ENCODE measurements at regions not wholly inside any gene's neighbourhood (a gene's known extent, or its start where the extent isn't known, plus 50 kb on each side); places are given as distances from the start of the nearest gene placed in this dataset.

DNA sequence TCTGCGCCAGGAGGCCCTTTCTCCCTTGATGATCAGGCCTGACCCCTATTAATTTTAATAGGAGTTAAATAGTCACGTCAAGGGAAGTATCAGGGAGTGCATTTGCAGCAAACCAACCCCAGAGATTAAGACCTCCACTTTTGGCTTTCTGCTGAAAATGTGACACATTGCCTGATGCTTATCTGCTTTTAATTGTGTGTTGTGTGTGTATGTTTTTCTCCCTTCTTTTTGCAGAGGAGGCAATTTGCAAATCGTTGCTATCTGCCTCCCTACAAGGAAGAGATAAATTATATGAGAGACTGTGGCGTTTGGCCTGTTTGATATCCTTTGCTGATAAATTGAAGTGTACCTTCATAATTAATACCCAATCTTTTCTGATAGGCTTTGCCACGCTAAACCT, 822.9 kb downstream of the VRK1 start:
- Histone ChIP-seq H3K9ac (ENCODE audit: low read depth, low read length) (no peak overlapping the region), H3K4me2 (ENCODE audit: low read depth, low read length) (no peak overlapping the region), H2BK120ac (ENCODE audit: low read depth, low read length) (no peak overlapping the region), H3K14ac (replicated peaks; ENCODE audit: low read depth, low read length) (no peak overlapping the region), H4K5ac (ENCODE audit: low read depth, low read length) (no peak overlapping the region), H2AK9ac (replicated peaks; ENCODE audit: low read depth, low read length, poor library complexity) (no peak overlapping the region), H2AK5ac (ENCODE audit: low read depth, low read length) (no peak overlapping the region), H2BK20ac (ENCODE audit: low read depth, low read length) (no peak overlapping the region), H3K4me1 (ENCODE audit: control insufficient read depth, insufficient read depth, low read length) (no peaks in the 10 kb centered on the region), H2AFZ (replicated peaks; ENCODE audit: low read length, poor library complexity) (no peak overlapping the region), H3K56ac (ENCODE audit: extremely low read depth, insufficient read depth, low read length) (no peak overlapping the region), H3K4me3 (ENCODE audit: insufficient read depth, low read depth, low read length) (no peak overlapping the region), H3K9me1 (ENCODE audit: insufficient read depth, low read length) (no peaks in the 10 kb centered on the region), H3K27ac (ENCODE audit: insufficient read depth, low read length) (no peak overlapping the region), H2BK15ac (ENCODE audit: low read depth, low read length) (no peak overlapping the region), H3K4ac (ENCODE audit: low read depth, low read length) (no peak overlapping the region), H3K23ac (ENCODE audit: low read depth, low read length) (no peak overlapping the region), H4K20me1 (ENCODE audit: insufficient read depth, low read length) (no peaks in the 10 kb centered on the region), H4K8ac (ENCODE audit: low read depth in 2 of 2, low read length in 2 of 2) (no peak overlapping the region), H3K27me3 (ENCODE audit: control insufficient read depth, insufficient read depth, low read length) (no peaks in the 10 kb centered on the region), H3K36me3 (ENCODE audit: control insufficient read depth, insufficient read depth, low read length) (no peaks in the 10 kb centered on the region), H4K91ac (ENCODE audit: insufficient read depth, low read depth, low read length) (no peak overlapping the region), H2BK5ac (ENCODE audit: low read depth, low read length, poor library complexity, severe bottlenecking) (no peak overlapping the region), H3K79me1 (ENCODE audit: low read depth in 1 of 2, low read length in 2 of 2) (no peaks in the 10 kb centered on the region), H3K18ac (ENCODE audit: low read depth, low read length) (no peak overlapping the region), H3K9me3 (ENCODE audit: control insufficient read depth, insufficient read depth, low read length) (peaks cover 8% of the 10 kb centered on the region; the same call in 1 of the 2 replicates)
- in situ Hi-C loops (cut with MboI; ENCODE audit: low sequenced_read_pairs): no loop called here
- dilution Hi-C loops (cut with HindIII; ENCODE audit: low sequenced_read_pairs, unreplicated experiment): no loop called here
- no CpG with 5 or more reads among the region's 5 CpGs for WGBS, 2 experiments (ENCODE audit: extremely low coverage in 2 of 2, insufficient read length in 1 of 2)
- intact Hi-C loops (cut with micrococcal nuclease): no loop called here
- no peak for DNase-seq
- CTCF ChIA-PET: no interaction called here
- POLR2A ChIA-PET (ENCODE audit: unreplicated experiment): no interaction called here
- TF ChIP-seq MAFK (IDR thresholded peaks at IDR 0.05; ENCODE audit: low read depth, low read length): no peak
- no peak for TF ChIP-seq NFE2L2 (IDR thresholded peaks at IDR 0.05; ENCODE audit: low read depth, low read length)
- no peak for TF ChIP-seq CHD1 (IDR thresholded peaks at IDR 0.05; ENCODE audit: low read depth, low read length)
- no peak for TF ChIP-seq BHLHE40 (IDR thresholded peaks at IDR 0.05; ENCODE audit: low read depth, low read length)
- no peak for TF ChIP-seq MXI1 (IDR thresholded peaks at IDR 0.05; ENCODE audit: borderline replicate concordance, low read depth, low read length)
- TF ChIP-seq RCOR1 (IDR thresholded peaks at IDR 0.05; ENCODE audit: insufficient replicate concordance, low read length): no peak
- TF ChIP-seq, protein P1, sequence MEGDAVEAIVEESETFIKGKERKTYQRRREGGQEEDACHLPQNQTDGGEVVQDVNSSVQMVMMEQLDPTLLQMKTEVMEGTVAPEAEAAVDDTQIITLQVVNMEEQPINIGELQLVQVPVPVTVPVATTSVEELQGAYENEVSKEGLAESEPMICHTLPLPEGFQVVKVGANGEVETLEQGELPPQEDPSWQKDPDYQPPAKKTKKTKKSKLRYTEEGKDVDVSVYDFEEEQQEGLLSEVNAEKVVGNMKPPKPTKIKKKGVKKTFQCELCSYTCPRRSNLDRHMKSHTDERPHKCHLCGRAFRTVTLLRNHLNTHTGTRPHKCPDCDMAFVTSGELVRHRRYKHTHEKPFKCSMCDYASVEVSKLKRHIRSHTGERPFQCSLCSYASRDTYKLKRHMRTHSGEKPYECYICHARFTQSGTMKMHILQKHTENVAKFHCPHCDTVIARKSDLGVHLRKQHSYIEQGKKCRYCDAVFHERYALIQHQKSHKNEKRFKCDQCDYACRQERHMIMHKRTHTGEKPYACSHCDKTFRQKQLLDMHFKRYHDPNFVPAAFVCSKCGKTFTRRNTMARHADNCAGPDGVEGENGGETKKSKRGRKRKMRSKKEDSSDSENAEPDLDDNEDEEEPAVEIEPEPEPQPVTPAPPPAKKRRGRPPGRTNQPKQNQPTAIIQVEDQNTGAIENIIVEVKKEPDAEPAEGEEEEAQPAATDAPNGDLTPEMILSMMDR (conservative IDR thresholded peaks at IDR 0.05; ENCODE audit: low read depth, low read length): no peak
- TF ChIP-seq POLR2A (IDR thresholded peaks at IDR 0.05; ENCODE audit: low read depth, low read length): no peak
- no peak for TF ChIP-seq ELK1 (IDR thresholded peaks at IDR 0.05; ENCODE audit: borderline replicate concordance, low read depth, low read length)
- no peak for TF ChIP-seq CEBPB (IDR thresholded peaks at IDR 0.05; ENCODE audit: low read depth, low read length)
- TF ChIP-seq MAZ (IDR thresholded peaks at IDR 0.05; ENCODE audit: borderline replicate concordance, low read depth, low read length): no peak
- no peak for TF ChIP-seq RAD21 (IDR thresholded peaks at IDR 0.05; ENCODE audit: low read length)
- no peak for TF ChIP-seq SMC3 (IDR thresholded peaks at IDR 0.05; ENCODE audit: low read depth, low read length)
- TF ChIP-seq, protein P2, sequence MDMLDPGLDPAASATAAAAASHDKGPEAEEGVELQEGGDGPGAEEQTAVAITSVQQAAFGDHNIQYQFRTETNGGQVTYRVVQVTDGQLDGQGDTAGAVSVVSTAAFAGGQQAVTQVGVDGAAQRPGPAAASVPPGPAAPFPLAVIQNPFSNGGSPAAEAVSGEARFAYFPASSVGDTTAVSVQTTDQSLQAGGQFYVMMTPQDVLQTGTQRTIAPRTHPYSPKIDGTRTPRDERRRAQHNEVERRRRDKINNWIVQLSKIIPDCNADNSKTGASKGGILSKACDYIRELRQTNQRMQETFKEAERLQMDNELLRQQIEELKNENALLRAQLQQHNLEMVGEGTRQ (IDR thresholded peaks at IDR 0.05; ENCODE audit: low read depth, low read length): no peak
- no peak for TF ChIP-seq FOS (IDR thresholded peaks at IDR 0.05; ENCODE audit: low read depth, low read length)
- TF ChIP-seq RFX5 (IDR thresholded peaks at IDR 0.05; ENCODE audit: low read depth, low read length): no peak
- BruUV-seq (replicated peaks): no TSS peak
- no peak for ATAC-seq (ENCODE audit: low read depth)

All from IMR-90 (cell line).